A673 (cell line): ENCODE measurements at regions not wholly inside any gene's neighbourhood (a gene's known extent, or its start where the extent isn't known, plus 50 kb on each side); places are given as distances from the start of the nearest gene placed in this dataset.

ENCODE experiments used
- BruUV-seq: library from RNA; stranded (reverse); fragments of 400-500 nt; replicated peaks from 2 replicates; lab custom pipeline; 2021; lab: Mats Ljungman, UMichigan
- CTCF ChIA-PET: fragments of 300-600 bp; sonication (Branson Sonifier 250); formaldehyde crosslinking; loops from one replicate; lab custom pipeline; 2022; ENCODE audit warnings: antibody characterized with exemption; lab: Charles Lee
- POLR2A ChIA-PET: fragments of 300-600 bp; sonication (Branson Sonifier 250); formaldehyde crosslinking; loops from one replicate; lab custom pipeline; 2022; ENCODE audit warnings: antibody characterized with exemption; ENCODE audit not compliant: low non-redundant PET; lab: Charles Lee
- DNase-seq: peaks from one replicate; pipeline ENCODE4 v3.0.0-alpha.2; 2015; ENCODE audit warnings: low spot score
- H3K27ac ChIP-seq: fragments of 200-600 bp; sonication (generic); 2 replicates; pipeline ENCODE4 v1.5.1; 2016; ENCODE audit warnings: mixed run types, low read depth, mild to moderate bottlenecking, mixed read lengths, antibody characterized with exemption, low read length; ENCODE audit not compliant: poor library complexity, severe bottlenecking
- H3K27me3 ChIP-seq: fragments of 200-600 bp; sonication (generic); replicated peaks from 2 replicates; pipeline ENCODE4 v1.6.1; 2017; ENCODE audit warnings: mixed run types, low read depth, mild to moderate bottlenecking, mixed read lengths, antibody characterized with exemption, low read length; ENCODE audit not compliant: insufficient read depth, poor library complexity
- H3K36me3 ChIP-seq: fragments of 200-600 bp; sonication (generic); 2 replicates; pipeline ENCODE4 v1.6.1; 2016; ENCODE audit warnings: mixed run types, mild to moderate bottlenecking, mixed read lengths, antibody characterized with exemption, low read length; ENCODE audit not compliant: insufficient read depth, poor library complexity, severe bottlenecking
- H3K4me1 ChIP-seq: fragments of 200-600 bp; sonication (generic); 2 replicates; pipeline ENCODE4 v1.6.1; 2017; ENCODE audit warnings: mixed run types, mild to moderate bottlenecking, mixed read lengths, antibody characterized with exemption, low read length; ENCODE audit not compliant: insufficient read depth, poor library complexity, severe bottlenecking
- H3K4me3 ChIP-seq: fragments of 200-600 bp; sonication (generic); 2 replicates; pipeline ENCODE4 v1.5.1; 2016; ENCODE audit warnings: low read depth, mixed run types, mild to moderate bottlenecking, mixed read lengths, low read length; ENCODE audit not compliant: poor library complexity, severe bottlenecking
- H3K9me3 ChIP-seq: fragments of 200-600 bp; sonication (generic); 2 replicates; pipeline ENCODE4 v1.6.1; 2016; ENCODE audit warnings: mixed run types, low read depth, mild to moderate bottlenecking, mixed read lengths, antibody characterized with exemption, low read length; ENCODE audit not compliant: poor library complexity, severe bottlenecking
- EZH2 ChIP-seq: fragments of 200-600 bp; sonication (generic); IDR thresholded peaks from 2 replicates; pipeline ENCODE4 v1.6.1; 2017; ENCODE audit warnings: borderline replicate concordance, low read depth, mild to moderate bottlenecking, mixed read lengths, antibody characterized with exemption, low read length; ENCODE audit not compliant: poor library complexity, severe bottlenecking
- intact Hi-C: fragments of 100-400 bp; cut with micrococcal nuclease; formaldehyde crosslinking; loops from one replicate; pipeline ENCODE4 v1.10.0; 2022; ENCODE audit not compliant: unreplicated experiment
- TF ChIP-seq, protein P1 (sequence below): fragments of 300-800, 200-600 bp; sonication (generic); conservative IDR thresholded peaks from 2 replicates; pipeline ENCODE4 v1.5.1; 2017; ENCODE audit warnings: low read depth, mild to moderate bottlenecking, antibody characterized with exemption, low read length, moderate library complexity, mixed read lengths

DNA sequence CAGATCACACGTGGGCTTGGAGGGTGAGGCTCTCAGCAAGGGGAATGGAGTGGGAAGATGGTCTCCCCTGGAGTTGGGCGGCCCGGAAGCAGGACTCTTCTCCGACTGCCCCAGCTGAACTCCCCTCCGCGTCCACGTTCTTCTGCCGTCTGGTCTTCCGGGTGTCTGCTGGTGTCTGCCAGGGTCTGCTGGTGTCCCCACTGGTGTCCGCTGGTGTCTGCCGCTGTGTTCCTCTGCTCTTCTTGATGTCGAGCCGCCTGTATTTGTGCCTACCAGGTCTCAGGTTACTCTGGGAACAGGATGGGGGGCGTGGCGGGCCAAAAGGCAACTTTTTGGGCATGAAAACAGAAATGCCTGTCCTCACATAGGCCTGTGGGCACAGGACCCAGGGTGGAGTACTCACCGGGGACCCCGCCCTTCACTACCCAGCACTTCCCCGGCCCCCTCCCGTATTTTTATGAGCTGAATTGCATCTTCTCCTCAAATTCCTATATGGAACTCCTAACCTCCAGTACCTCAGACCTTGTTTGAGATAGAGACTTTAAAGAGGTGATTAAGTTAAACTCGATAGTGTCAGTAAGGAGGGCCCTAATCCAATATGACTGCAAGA is 675.4 kb downstream of the SEMA5A start:
- no peak for DNase-seq
- Histone ChIP-seq H3K27ac (no peak overlapping the region), H3K9me3 (peaks cover 4% of the 10 kb centered on the region), H3K4me3 (no peak overlapping the region), H3K27me3 (no peaks in the 10 kb centered on the region), H3K36me3 (no peaks in the 10 kb centered on the region), H3K4me1 (no peaks in the 10 kb centered on the region)
- BruUV-seq = no TSS peak
- TF ChIP-seq, protein P1, sequence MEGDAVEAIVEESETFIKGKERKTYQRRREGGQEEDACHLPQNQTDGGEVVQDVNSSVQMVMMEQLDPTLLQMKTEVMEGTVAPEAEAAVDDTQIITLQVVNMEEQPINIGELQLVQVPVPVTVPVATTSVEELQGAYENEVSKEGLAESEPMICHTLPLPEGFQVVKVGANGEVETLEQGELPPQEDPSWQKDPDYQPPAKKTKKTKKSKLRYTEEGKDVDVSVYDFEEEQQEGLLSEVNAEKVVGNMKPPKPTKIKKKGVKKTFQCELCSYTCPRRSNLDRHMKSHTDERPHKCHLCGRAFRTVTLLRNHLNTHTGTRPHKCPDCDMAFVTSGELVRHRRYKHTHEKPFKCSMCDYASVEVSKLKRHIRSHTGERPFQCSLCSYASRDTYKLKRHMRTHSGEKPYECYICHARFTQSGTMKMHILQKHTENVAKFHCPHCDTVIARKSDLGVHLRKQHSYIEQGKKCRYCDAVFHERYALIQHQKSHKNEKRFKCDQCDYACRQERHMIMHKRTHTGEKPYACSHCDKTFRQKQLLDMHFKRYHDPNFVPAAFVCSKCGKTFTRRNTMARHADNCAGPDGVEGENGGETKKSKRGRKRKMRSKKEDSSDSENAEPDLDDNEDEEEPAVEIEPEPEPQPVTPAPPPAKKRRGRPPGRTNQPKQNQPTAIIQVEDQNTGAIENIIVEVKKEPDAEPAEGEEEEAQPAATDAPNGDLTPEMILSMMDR = no peak
- TF ChIP-seq EZH2 = no peak
- intact Hi-C loops = no loop called here
- ChIA-PET CTCF (no interaction called here), POLR2A (no interaction called here)

DNA sequence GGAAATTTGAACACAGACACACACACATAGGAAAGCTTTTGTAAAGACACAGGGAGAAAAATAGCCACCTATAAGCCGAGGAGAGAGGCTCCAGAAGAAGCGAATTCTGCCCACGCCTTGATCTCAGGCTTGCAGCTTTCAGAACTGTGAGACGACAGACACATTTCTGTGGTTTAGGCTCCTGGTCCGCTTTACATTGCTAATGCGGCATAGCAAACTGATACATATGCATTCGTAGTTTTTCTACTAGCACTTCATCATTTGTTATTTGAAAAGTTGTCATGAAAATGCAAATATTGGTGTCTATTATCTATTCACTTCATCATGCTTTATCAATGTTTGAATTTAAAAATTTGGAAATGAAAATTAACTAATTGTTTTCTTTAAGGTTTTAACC is 674.9 kb downstream of the SEMA5A start:
- ChIA-PET POLR2A (no interaction called here), CTCF (no interaction called here)
- no peaks in the 10 kb centered on the region for H3K4me1 ChIP-seq
- no peaks in the 10 kb centered on the region for H3K36me3 ChIP-seq
- H3K27ac ChIP-seq = no peak overlapping the region
- no peak overlapping the region for H3K4me3 ChIP-seq
- H3K27me3 ChIP-seq = no peaks in the 10 kb centered on the region
- intact Hi-C loops = no loop called here
- TF ChIP-seq, protein P1 = no peak
- no peak for TF ChIP-seq EZH2
- no TSS peak for BruUV-seq
- DNase-seq = no peak
- H3K9me3 ChIP-seq = peaks cover 4% of the 10 kb centered on the region

- BruUV-seq = no TSS peak
- TF ChIP-seq, protein P1 = no peak
- no peak for TF ChIP-seq EZH2
- Histone ChIP-seq H3K4me3 (no peak overlapping the region), H3K27ac (no peak overlapping the region), H3K27me3 (no peaks in the 10 kb centered on the region), H3K4me1 (no peaks in the 10 kb centered on the region), H3K9me3 (peaks cover 4% of the 10 kb centered on the region), H3K36me3 (no peaks in the 10 kb centered on the region)
- no peak for DNase-seq
- ChIA-PET POLR2A (no interaction called here), CTCF (no interaction called here)
- intact Hi-C loops = no loop called here
These were observed 674.4 kb downstream of the SEMA5A start for GRCh38 chr5:8871446-8871845.
